H9 (cell line): ENCODE measurements at regions not wholly inside any gene's neighbourhood (a gene's known extent, or its start where the extent isn't known, plus 50 kb on each side); places are given as distances from the start of the nearest gene placed in this dataset.
A peak's percentile ranks its signal among the peaks of the same experiment; 100 is the strongest.

ENCODE experiments used
- DNase-seq: peaks from one replicate; pipeline ENCODE4 v3.0.0-alpha.2; 2017
- H2AFZ ChIP-seq: one replicate; pipeline ENCODE4 v1.6.1; 2013; ENCODE audit warnings: mild to moderate bottlenecking, low read length, control low read depth, moderate library complexity
- H2AK5ac ChIP-seq: 2 replicates; pipeline ENCODE4 v1.6.1; 2013; ENCODE audit warnings: low read length, control low read depth, mixed read lengths; ENCODE audit not compliant: insufficient read length
- H2BK120ac ChIP-seq: one replicate; pipeline ENCODE4 v1.6.1; 2013; ENCODE audit warnings: low read depth, mild to moderate bottlenecking, low read length, control low read depth, inconsistent platforms; ENCODE audit not compliant: poor library complexity, severe bottlenecking
- H2BK12ac ChIP-seq: 2 replicates; pipeline ENCODE4 v1.6.1; 2013; ENCODE audit warnings: low read length, control low read depth, mixed read lengths, low read depth; ENCODE audit not compliant: insufficient read length
- H2BK15ac ChIP-seq: 2 replicates; pipeline ENCODE4 v1.6.1; 2013; ENCODE audit warnings: low read depth, low read length, control low read depth
- H2BK20ac ChIP-seq: one replicate; pipeline ENCODE4 v1.6.1; 2013; ENCODE audit warnings: low read depth, mild to moderate bottlenecking, low read length, control low read depth, inconsistent platforms; ENCODE audit not compliant: poor library complexity, severe bottlenecking
- H2BK5ac ChIP-seq: 2 replicates; pipeline ENCODE4 v1.6.1; 2013; ENCODE audit warnings: low read length, control low read depth, mixed read lengths; ENCODE audit not compliant: insufficient read length
- H3K14ac ChIP-seq: 2 replicates; pipeline ENCODE4 v1.6.1; 2013; ENCODE audit warnings: low read length, control low read depth; ENCODE audit not compliant: insufficient read depth
- H3K18ac ChIP-seq: 2 replicates; pipeline ENCODE4 v1.6.1; 2013; ENCODE audit warnings: low read depth, mild to moderate bottlenecking, mixed read lengths, low read length, control low read depth; ENCODE audit not compliant: insufficient read length
- H3K23ac ChIP-seq: 2 replicates; pipeline ENCODE4 v1.6.1; 2013; ENCODE audit warnings: low read length, control low read depth, mixed read lengths, low read depth; ENCODE audit not compliant: insufficient read length
- H3K23me2 ChIP-seq: 2 replicates; pipeline ENCODE4 v1.6.1; 2013; ENCODE audit warnings: low read depth, mild to moderate bottlenecking, mixed read lengths, low read length, control low read depth; ENCODE audit not compliant: insufficient read length, poor library complexity, severe bottlenecking
- H3K27ac ChIP-seq: 2 replicates; pipeline ENCODE4 v1.5.1; 2013; ENCODE audit warnings: low read length, control low read depth, mixed read lengths, low read depth; ENCODE audit not compliant: insufficient read length
- H3K27me3 ChIP-seq: 2 replicates; pipeline ENCODE4 v1.6.1; 2013; ENCODE audit warnings: low read length, control low read depth, inconsistent platforms; ENCODE audit not compliant: insufficient read depth
- H3K4ac ChIP-seq: 2 replicates; pipeline ENCODE4 v1.6.1; 2013; ENCODE audit warnings: low read depth, mild to moderate bottlenecking, control low read depth, inconsistent platforms, low read length, moderate library complexity
- H3K4me1 ChIP-seq: 2 replicates; pipeline ENCODE4 v1.6.1; 2013; ENCODE audit warnings: low read length, control low read depth, inconsistent platforms; ENCODE audit not compliant: insufficient read depth
- H3K4me2 ChIP-seq: 2 replicates; pipeline ENCODE4 v1.6.1; 2013; ENCODE audit warnings: low read length, control low read depth, mixed read lengths; ENCODE audit not compliant: insufficient read length, insufficient read depth
- H3K56ac ChIP-seq: 2 replicates; pipeline ENCODE4 v1.6.1; 2013; ENCODE audit warnings: low read depth, mild to moderate bottlenecking, mixed read lengths, low read length, control low read depth; ENCODE audit not compliant: insufficient read length
- H3K79me1 ChIP-seq: 2 replicates; pipeline ENCODE4 v1.6.1; 2013; ENCODE audit warnings: low read depth, mild to moderate bottlenecking, moderate library complexity, low read length, control low read depth, inconsistent platforms; ENCODE audit not compliant: insufficient read depth, poor library complexity, severe bottlenecking
- H3K79me2 ChIP-seq: 2 replicates; pipeline ENCODE4 v1.6.1; 2013; ENCODE audit warnings: low read length, control low read depth, inconsistent platforms; ENCODE audit not compliant: insufficient read depth
- H3K9ac ChIP-seq: 2 replicates; pipeline ENCODE4 v1.6.1; 2013; ENCODE audit warnings: low read length, control low read depth, mixed read lengths; ENCODE audit not compliant: insufficient read length; ENCODE audit errors: extremely low read depth
- H3K9me3 ChIP-seq: one replicate; pipeline ENCODE4 v1.6.1; 2013; ENCODE audit warnings: low read depth, low read length, inconsistent platforms; ENCODE audit not compliant: control insufficient read depth
- H3T11ph ChIP-seq: one replicate; pipeline ENCODE4 v1.6.1; 2013; ENCODE audit warnings: mild to moderate bottlenecking, low read length, control low read depth, inconsistent platforms
- H4K20me1 ChIP-seq: one replicate; pipeline ENCODE4 v1.6.1; 2013; ENCODE audit not compliant: control insufficient read depth, insufficient read length, insufficient read depth
- H4K5ac ChIP-seq: 2 replicates; pipeline ENCODE4 v1.6.1; 2013; ENCODE audit warnings: low read depth, mild to moderate bottlenecking, mixed read lengths, low read length, control low read depth; ENCODE audit not compliant: insufficient read length
- H4K8ac ChIP-seq: replicated peaks from 2 replicates; pipeline ENCODE4 v1.6.1; 2013; ENCODE audit warnings: low read length, control low read depth, mixed read lengths, low read depth; ENCODE audit not compliant: insufficient read length
- H4K91ac ChIP-seq: 2 replicates; pipeline ENCODE4 v1.6.1; 2013; ENCODE audit warnings: low read depth, mild to moderate bottlenecking, moderate library complexity, mixed read lengths, low read length, control low read depth; ENCODE audit not compliant: insufficient read length
- H3K27ac Mint-ChIP-seq, 3 experiments: 2 replicates in 2 of 3; 3 replicates in 1 of 3; pipeline ENCODE4 v1.8.0; 2020 to 2021; ENCODE audit warnings: mixed read lengths in 3 of 3, mild to moderate bottlenecking in 1 of 3, moderate library complexity in 1 of 3
- H3K27me3 Mint-ChIP-seq: 2 replicates; pipeline ENCODE4 v1.8.0; 2021; ENCODE audit warnings: low read depth, mild to moderate bottlenecking, moderate library complexity, mixed read lengths
- H3K36me3 Mint-ChIP-seq, 3 experiments: 2 replicates in 2 of 3; 3 replicates in 1 of 3; pipeline ENCODE4 v1.8.0; 2020 to 2021; ENCODE audit warnings: low read depth in 3 of 3, mixed read lengths in 3 of 3; ENCODE audit not compliant: insufficient read depth in 1 of 3
- H3K4me1 Mint-ChIP-seq, 2 experiments: 2 replicates each; pipeline ENCODE4 v1.8.0; 2020; ENCODE audit warnings: mixed read lengths in 2 of 2
- H3K4me3 Mint-ChIP-seq, 2 experiments: 2 replicates in 1 of 2; 3 replicates in 1 of 2; pipeline ENCODE4 v1.8.0; 2020 to 2021; ENCODE audit warnings: mild to moderate bottlenecking in 2 of 2, mixed read lengths in 2 of 2, moderate library complexity in 1 of 2
- H3K9me3 Mint-ChIP-seq, 2 experiments: 2 replicates in 1 of 2; 3 replicates in 1 of 2; pipeline ENCODE4 v1.8.0; 2020; ENCODE audit warnings: mild to moderate bottlenecking in 2 of 2, mixed read lengths in 2 of 2, moderate library complexity in 1 of 2
- WGBS: extraction: QIAGEN DNeasy Blood & Tissue Kit; methylation state at CpG from one replicate; pipeline ENCODE4 v1.1.7; 2013; ENCODE audit warnings: missing lambda C conversion rate, low lambda C conversion rate, mixed read lengths; ENCODE audit not compliant: insufficient read length; ENCODE audit errors: extremely low coverage; 5-methylcytosine and 5-hydroxymethylcytosine counted together
- TF ChIP-seq, protein P1 (sequence below): fragments of 200-600 bp; sonication (generic); conservative IDR thresholded peaks from 3 replicates; pipeline ENCODE4 v1.8.0; 2021; ENCODE audit warnings: antibody characterized with exemption, mild to moderate bottlenecking

GRCh38 chr17:70539132-70539924 lies 370.0 kb downstream of the KCNJ2 start:
- no peak overlapping the region for H3K4ac ChIP-seq
- no peaks in the 10 kb centered on the region for H3K9me3 ChIP-seq
- no peak overlapping the region for H2AFZ ChIP-seq
- no peak overlapping the region for H3K9ac ChIP-seq
- no peaks in the 10 kb centered on the region for H3K79me2 ChIP-seq
- no peak overlapping the region for H2BK15ac ChIP-seq
- no peak overlapping the region for H3K4me2 ChIP-seq
- no peak overlapping the region for H4K8ac ChIP-seq
- H3K23me2 ChIP-seq: no peaks in the 10 kb centered on the region
- TF ChIP-seq, protein P1, sequence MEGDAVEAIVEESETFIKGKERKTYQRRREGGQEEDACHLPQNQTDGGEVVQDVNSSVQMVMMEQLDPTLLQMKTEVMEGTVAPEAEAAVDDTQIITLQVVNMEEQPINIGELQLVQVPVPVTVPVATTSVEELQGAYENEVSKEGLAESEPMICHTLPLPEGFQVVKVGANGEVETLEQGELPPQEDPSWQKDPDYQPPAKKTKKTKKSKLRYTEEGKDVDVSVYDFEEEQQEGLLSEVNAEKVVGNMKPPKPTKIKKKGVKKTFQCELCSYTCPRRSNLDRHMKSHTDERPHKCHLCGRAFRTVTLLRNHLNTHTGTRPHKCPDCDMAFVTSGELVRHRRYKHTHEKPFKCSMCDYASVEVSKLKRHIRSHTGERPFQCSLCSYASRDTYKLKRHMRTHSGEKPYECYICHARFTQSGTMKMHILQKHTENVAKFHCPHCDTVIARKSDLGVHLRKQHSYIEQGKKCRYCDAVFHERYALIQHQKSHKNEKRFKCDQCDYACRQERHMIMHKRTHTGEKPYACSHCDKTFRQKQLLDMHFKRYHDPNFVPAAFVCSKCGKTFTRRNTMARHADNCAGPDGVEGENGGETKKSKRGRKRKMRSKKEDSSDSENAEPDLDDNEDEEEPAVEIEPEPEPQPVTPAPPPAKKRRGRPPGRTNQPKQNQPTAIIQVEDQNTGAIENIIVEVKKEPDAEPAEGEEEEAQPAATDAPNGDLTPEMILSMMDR: no peak
- H3T11ph ChIP-seq: no peak overlapping the region
- no peak overlapping the region for H2AK5ac ChIP-seq
- no peak overlapping the region for H2BK20ac ChIP-seq
- Mint-ChIP-seq H3K27me3 (no peaks in the 10 kb centered on the region), H3K4me3 (no peak overlapping the region), H3K27ac (peak overlapping the region; percentile 39 to 66 (median 63); a peak in 5 of 7 replicates), H3K4me1 (peaks cover 10 to 20% of the 10 kb centered on the region in 2 experiments), H3K9me3 (no peaks in the 10 kb centered on the region; a peak in 1 of 5 replicates), H3K36me3 (no peaks in the 10 kb centered on the region; a peak in 1 of 7 replicates)
- H4K5ac ChIP-seq: no peak overlapping the region
- H3K23ac ChIP-seq: no peak overlapping the region
- H3K79me1 ChIP-seq: no peaks in the 10 kb centered on the region
- peaks cover 2% of the 10 kb centered on the region; the same call in 1 of the 2 replicates for H3K4me1 ChIP-seq
- WGBS: no CpG with 5 or more reads among the region's 7 CpGs
- no peak overlapping the region for H4K91ac ChIP-seq
- H3K56ac ChIP-seq: no peak overlapping the region
- no peak overlapping the region for H3K18ac ChIP-seq
- H4K20me1 ChIP-seq: no peaks in the 10 kb centered on the region
- no peak for DNase-seq
- no peak overlapping the region for H2BK12ac ChIP-seq
- H3K14ac ChIP-seq: no peak overlapping the region
- no peak overlapping the region for H2BK120ac ChIP-seq
- H3K27ac ChIP-seq: peak overlapping the region; percentile 65
- H2BK5ac ChIP-seq: no peak overlapping the region
- no peaks in the 10 kb centered on the region for H3K27me3 ChIP-seq
